HL-60 (cell line): ENCODE measurements at regions not wholly inside any gene's neighbourhood (a gene's known extent, or its start where the extent isn't known, plus 50 kb on each side); places are given as distances from the start of the nearest gene placed in this dataset.

Experiments used
- CTCF ChIP-seq: IDR thresholded peaks from one replicate; pipeline ENCODE4 v1.5.1; 2011; ENCODE audit warnings: low read length, control low read depth, inconsistent platforms; ENCODE audit not compliant: insufficient read depth
- POLR2AphosphoS5 ChIP-seq: IDR thresholded peaks from 2 replicates; pipeline ENCODE4 v1.6.1; 2012; ENCODE audit warnings: low read depth
- TF ChIP-seq, protein P1 (sequence below): IDR thresholded peaks from 2 replicates; pipeline ENCODE4 v1.6.1; 2012; ENCODE audit warnings: low read depth; ENCODE audit not compliant: insufficient replicate concordance

DNA sequence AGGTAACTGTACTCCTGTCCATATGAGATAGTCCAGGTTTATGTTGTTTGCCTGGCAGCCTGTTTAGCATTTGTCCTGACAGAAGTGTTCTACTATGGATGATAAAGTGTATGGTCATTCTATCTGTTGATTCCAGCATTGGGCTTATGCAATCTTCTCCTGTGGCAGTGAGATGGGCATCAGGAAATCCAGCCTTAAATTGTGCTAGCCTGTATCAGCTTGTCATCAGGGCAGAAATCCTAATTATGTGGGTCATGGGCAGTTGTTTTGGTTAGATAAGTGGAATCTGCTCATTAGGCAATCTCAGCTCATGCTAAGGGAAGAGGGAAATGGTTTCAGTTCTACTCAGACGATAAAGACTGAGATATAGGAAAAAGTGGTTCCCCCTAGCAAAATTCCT lies 247.4 kb upstream of the CHD1 start:
- TF ChIP-seq CTCF (no peak), POLR2AphosphoS5 (no peak)
- TF ChIP-seq, protein P1, sequence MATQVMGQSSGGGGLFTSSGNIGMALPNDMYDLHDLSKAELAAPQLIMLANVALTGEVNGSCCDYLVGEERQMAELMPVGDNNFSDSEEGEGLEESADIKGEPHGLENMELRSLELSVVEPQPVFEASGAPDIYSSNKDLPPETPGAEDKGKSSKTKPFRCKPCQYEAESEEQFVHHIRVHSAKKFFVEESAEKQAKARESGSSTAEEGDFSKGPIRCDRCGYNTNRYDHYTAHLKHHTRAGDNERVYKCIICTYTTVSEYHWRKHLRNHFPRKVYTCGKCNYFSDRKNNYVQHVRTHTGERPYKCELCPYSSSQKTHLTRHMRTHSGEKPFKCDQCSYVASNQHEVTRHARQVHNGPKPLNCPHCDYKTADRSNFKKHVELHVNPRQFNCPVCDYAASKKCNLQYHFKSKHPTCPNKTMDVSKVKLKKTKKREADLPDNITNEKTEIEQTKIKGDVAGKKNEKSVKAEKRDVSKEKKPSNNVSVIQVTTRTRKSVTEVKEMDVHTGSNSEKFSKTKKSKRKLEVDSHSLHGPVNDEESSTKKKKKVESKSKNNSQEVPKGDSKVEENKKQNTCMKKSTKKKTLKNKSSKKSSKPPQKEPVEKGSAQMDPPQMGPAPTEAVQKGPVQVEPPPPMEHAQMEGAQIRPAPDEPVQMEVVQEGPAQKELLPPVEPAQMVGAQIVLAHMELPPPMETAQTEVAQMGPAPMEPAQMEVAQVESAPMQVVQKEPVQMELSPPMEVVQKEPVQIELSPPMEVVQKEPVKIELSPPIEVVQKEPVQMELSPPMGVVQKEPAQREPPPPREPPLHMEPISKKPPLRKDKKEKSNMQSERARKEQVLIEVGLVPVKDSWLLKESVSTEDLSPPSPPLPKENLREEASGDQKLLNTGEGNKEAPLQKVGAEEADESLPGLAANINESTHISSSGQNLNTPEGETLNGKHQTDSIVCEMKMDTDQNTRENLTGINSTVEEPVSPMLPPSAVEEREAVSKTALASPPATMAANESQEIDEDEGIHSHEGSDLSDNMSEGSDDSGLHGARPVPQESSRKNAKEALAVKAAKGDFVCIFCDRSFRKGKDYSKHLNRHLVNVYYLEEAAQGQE = no peak
